ENCODE measurements at regions not wholly inside any gene's neighbourhood (a gene's known extent, or its start where the extent isn't known, plus 50 kb on each side); places are given as distances from the start of the nearest gene placed in this dataset.
A peak's percentile ranks its signal among the peaks of the same experiment; 100 is the strongest.
"Not testable (repeated sequence)": the region's sequence is repeated elsewhere in the genome, so short reads cannot be mapped to it uniquely, and the experiment has no call there.

- no peak for DNase-seq
These were observed 169.2 kb downstream of the LNPK start for GRCh38 chr2:175832866-175833265.

- no peak for DNase-seq
These were observed 172.3 kb downstream of the LNPK start for GRCh38 chr2:175829741-175830140.

- no peak for DNase-seq
These were observed 174.2 kb downstream of the LNPK start for GRCh38 chr2:175827856-175828255.

GRCh38 chr2:175824243-175824642 lies 177.8 kb downstream of the LNPK start:
- DNase-seq: no peak

GRCh38 chr2:175823707-175824073 lies 178.4 kb downstream of the LNPK start:
- no peak for DNase-seq

- peak in 4 of 56 donors; percentile 1 to 19 (median 4) for DNase-seq
These were observed 178.9 kb downstream of the LNPK start for GRCh38 chr2:175823002-175823706.

GRCh38 chr2:175817221-175817620 lies 184.8 kb downstream of the LNPK start:
- DNase-seq: no peak

- DNase-seq: no peak
These were observed 186.5 kb downstream of the LNPK start for GRCh38 chr2:175815537-175815936.

- no peak for DNase-seq
These were observed 190.1 kb downstream of the LNPK start for GRCh38 chr2:175811971-175812370.

- DNase-seq: no peak
These were observed 193.2 kb downstream of the LNPK start for GRCh38 chr2:175808858-175809257.

GRCh38 chr2:175808078-175808477 lies 194.0 kb downstream of the LNPK start:
- DNase-seq: no peak

- no peak for DNase-seq
These were observed 194.8 kb downstream of the LNPK start for GRCh38 chr2:175807031-175807873.

GRCh38 chr2:175806570-175806969 lies 195.5 kb downstream of the LNPK start:
- DNase-seq: no peak

GRCh38 chr2:175806125-175806490 lies 196.0 kb downstream of the LNPK start:
- DNase-seq: no peak

GRCh38 chr2:175805442-175806124 lies 196.5 kb downstream of the LNPK start:
- DNase-seq: no peak

GRCh38 chr2:175804122-175804521 lies 197.9 kb downstream of the LNPK start:
- no peak for DNase-seq

GRCh38 chr2:175796422-175796821 lies 205.6 kb downstream of the LNPK start:
- DNase-seq: not testable (repeated sequence)

GRCh38 chr2:175793648-175794047 lies 208.4 kb downstream of the LNPK start:
- DNase-seq: no peak

- no peak for DNase-seq
These were observed 209.2 kb downstream of the LNPK start for GRCh38 chr2:175792881-175793280.

GRCh38 chr2:175792199-175792598 lies 209.9 kb downstream of the LNPK start:
- no peak for DNase-seq

GRCh38 chr2:175786471-175787124 lies 215.5 kb downstream of the LNPK start:
- DNase-seq: no peak

- not testable (repeated sequence) for DNase-seq
These were observed 224.7 kb downstream of the LNPK start for GRCh38 chr2:175777337-175777736.
